Activated T-cell treated with anti-CD3 and anti-CD28 coated beads, Interleukin-2, amount 50 U/mL, for 1 hour (primary cell): ENCODE measurements at regions not wholly inside any gene's neighbourhood (a gene's known extent, or its start where the extent isn't known, plus 50 kb on each side); places are given as distances from the start of the nearest gene placed in this dataset.
"Not testable (repeated sequence)": the region's sequence is repeated elsewhere in the genome, so short reads cannot be mapped to it uniquely, and the experiment has no call there.

Experiments used
- DNase-seq: peaks from one replicate; pipeline ENCODE4 v3.0.0-alpha.2; 2020

DNA sequence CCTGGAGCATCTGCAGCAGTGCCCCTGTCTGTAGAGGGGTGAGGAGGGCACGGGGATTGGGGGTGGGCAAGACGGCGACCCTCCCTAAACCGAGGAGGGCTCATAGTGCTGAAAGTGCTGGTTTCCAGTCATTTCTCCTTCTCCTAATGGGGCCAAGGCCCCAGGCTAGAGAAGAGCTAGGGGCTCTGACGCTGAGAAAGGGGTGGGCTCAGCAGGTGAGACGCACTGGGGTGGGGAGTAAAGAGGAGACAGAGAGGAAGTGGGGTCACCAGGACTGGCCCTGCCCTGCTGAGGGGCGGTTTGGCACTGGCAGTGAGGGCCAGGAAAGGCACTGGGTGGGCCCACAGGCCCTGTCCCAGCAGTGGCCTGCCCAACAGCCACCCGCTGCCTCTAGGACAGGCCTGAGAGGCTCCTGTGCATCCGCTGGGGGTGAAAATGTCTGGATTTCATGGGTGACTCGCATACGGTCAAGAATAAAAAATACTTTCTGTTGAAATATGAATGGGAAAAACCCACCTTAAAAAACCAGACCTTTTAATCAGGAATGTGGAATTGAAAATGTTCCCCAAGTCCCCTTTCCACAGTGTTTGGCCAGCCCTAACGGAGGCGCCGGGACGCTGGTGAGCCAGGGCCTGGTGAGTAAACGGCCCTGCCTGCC lies 122.4 kb upstream of the SMURF2 start:
- no peak for DNase-seq

GRCh38 chr17:64783556-64784352 lies 121.6 kb upstream of the SMURF2 start:
- DNase-seq = no peak

- no peak for DNase-seq
Observed at GRCh38 chr17:64783031-64783461, 120.9 kb upstream of the SMURF2 start.

- DNase-seq = peak; percentile 24
Observed at GRCh38 chr17:64781810-64782555, 119.9 kb upstream of the SMURF2 start.

DNA sequence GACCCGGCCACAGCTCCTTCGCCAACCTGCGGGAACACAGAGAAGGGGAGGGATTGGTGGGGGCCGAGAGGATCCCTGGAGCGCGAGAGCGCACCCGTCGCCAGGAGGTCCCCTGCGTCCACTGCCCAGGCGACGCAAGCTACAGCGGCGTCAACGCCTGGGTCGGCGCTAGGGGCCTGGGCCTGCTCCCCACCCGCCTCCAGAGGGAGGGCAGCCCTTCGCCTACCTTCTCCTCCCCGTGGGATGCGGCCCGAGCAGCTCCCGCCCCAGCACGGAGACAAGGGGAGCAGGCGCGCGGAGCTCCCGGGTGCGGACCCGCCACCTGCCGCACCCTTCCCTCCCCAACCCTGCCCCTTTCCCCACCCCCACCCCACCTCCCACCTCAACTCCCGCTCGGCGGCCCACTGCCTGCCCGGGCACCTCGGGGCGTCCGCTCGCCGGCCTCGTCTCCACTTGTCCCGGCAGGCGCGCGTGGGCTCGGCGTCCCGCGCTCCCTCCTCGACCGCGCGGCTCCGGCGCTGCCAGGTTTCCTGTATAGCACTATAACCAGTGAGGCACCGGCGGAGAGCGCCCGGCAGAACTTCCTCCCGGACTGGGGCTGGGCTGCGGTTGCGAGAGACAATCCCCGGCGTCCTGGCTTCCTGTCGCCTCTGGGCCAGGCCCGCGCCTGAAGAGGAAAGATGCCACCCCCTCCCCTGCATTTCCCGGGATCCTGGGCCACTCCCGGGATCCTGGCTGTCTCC lies 119.1 kb upstream of the SMURF2 start:
- peak; percentile 54 for DNase-seq

- DNase-seq = peak; percentile 81
Observed at GRCh38 chr17:64780096-64781013, 118.2 kb upstream of the SMURF2 start.

GRCh38 chr17:64779376-64780095 lies 117.4 kb upstream of the SMURF2 start:
- peak; percentile 26 for DNase-seq

GRCh38 chr17:64779098-64779375 lies 116.9 kb upstream of the SMURF2 start:
- DNase-seq = not testable (repeated sequence)

DNA sequence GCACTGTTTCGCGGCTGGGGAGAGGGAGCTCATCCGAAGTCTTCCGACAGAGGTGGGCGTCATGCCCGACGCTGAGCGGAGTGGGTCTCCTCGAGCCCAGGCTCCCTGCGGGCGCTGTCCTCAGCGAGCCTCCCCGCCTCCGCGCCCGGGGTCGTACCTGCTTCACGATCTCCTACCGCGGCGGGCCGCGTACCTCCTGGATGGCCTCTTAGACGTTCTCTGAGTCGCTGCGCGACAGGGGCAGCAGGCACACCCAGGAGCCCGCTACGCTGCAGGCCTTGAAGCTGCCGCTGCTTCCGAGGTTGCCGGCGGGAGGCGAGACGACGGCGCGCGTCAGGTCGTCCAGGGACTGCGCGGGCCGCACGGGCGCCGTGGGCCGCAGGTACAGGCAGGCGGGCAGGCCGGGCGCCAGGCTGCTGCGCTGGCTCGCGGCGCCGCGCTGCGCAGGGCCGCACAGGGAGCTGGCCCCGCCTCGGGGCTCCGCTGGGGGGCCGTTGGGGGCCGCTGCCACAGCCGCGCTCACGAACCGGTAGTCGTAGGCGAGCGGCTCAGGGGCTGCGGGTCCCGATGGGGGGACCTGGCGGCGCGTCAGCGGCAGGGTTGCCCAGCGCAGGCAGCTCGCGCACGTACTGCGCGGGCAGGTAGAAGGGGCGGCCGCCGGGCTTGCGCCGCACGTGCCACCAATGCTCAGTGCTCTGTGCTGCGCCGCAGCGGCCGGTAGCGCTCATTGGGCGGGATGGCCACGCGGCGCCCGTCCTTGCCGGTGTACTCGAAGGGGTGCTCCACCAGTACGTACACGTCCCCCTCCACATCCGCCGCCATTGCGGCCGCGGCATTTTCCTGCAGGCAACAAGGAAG lies 116.4 kb upstream of the SMURF2 start:
- DNase-seq = peak; percentile 55

GRCh38 chr17:64777415-64778239 lies 115.5 kb upstream of the SMURF2 start:
- DNase-seq = peak; percentile 22

- DNase-seq = peak; percentile 80
Observed at GRCh38 chr17:64776720-64777414, 114.8 kb upstream of the SMURF2 start.

GRCh38 chr17:64775701-64776570 lies 113.8 kb upstream of the SMURF2 start:
- DNase-seq = no peak

DNA sequence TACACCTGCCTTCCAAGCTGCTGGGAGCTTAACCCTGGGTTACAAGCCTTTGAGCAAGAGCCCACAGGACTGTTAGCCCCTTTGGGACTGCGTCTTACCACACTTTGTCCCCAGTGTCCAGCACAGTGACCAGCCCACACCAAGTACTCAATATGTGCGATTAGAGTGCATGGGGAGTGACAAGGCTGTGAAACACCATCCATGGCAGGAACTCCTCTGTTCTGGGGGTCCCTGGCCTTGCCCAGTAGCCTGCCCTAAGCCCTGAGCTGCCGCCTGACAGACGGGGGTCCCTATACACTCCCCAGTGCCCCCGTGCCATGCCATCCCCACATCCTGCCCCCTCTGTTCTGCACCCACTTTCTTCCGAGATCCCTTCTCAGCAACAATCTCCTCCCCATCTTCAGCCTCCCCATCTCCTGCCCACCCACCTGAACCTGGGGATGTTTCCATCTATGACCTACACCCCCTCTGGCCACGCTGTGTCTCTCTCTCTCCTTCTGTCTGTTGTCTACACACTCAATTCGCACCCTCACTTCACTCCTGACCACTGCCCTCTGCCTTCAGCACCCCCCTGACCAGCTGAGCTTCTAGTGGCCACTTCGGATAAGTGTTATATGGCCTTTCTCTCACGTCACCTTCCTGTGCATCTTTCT lies 112.9 kb upstream of the SMURF2 start:
- DNase-seq = no peak

DNA sequence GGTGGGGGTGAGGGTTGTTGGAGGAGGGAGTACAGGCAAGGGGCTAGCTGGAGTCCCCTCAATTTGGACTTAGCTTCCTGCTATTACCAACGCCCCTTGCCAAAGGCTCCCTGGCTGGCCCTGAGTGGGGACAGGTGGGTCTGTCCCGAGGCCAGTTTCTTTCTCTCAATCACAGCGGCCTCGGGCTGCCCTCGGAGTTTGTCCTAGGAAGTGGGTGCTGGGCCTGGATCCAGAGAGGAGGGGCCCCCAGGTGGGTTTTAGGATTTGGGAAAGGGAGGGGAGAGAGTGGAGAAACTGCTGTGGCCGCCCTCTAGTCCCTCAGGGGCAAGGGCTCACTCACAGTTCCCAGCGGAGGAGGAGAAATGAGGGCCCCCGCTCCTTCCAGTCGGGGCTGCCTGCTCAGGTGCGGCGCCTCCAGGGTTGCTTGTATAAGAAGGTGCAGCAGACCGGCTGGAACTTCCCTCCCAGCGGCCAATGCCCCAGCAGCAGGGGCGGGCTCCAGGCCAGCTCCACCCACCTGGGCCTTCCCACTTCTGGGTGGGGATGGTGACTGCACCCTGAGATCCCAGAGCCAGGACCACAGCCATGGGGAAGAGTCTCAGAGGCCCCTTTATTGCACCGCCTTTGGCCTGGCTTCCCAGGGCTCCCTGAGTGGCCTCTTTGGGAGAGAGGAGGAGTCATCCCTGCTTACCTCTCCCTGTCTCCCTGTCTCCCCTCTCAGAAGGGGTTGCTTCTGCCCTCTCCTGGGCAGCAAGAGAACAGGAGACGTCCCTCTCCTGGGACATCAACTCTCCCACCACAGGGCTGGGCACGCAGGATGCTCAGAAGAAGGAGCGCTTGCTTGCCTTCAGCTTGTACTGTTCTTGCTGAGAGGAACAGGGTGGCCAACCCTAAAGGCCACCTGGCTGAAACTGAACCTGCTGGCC lies 112.0 kb upstream of the SMURF2 start:
- no peak for DNase-seq

GRCh38 chr17:64773386-64773835 lies 111.3 kb upstream of the SMURF2 start:
- DNase-seq = no peak

DNA sequence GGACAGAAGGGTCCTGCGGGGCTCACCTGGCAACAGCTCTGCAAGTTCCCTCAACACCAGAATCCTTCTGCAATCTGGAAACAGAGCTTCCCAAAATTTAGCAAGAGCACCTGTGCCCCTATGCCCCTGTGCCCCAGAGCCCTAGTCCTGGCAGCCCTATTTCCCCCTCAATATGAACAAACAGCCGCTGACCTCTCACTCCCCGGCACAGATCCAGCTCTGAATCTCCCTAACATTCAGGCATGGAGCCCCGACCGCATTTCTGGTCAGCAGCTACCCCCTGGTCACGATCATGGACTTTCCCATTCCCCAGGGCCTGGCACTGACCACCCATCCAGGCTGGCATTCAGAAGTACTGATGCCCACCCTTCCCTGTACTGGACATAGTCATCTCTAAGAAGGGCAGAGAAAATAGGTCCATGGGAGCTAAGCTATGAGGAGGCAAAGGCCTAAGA lies 110.8 kb upstream of the SMURF2 start:
- no peak for DNase-seq
